GM20000 (cell line): ENCODE measurements at regions not wholly inside any gene's neighbourhood (a gene's known extent, or its start where the extent isn't known, plus 50 kb on each side); places are given as distances from the start of the nearest gene placed in this dataset.

Experiments
- DNase-seq: peaks from one replicate; pipeline ENCODE4 v3.0.0; 2012; ENCODE audit warnings: low spot score
- CTCF ChIP-seq: IDR thresholded peaks from 2 replicates; pipeline ENCODE4 v1.5.1; 2012; ENCODE audit warnings: mild to moderate bottlenecking, control low read depth; ENCODE audit errors: extremely low read depth, missing control alignments

- no peak for TF ChIP-seq CTCF
- no peak for DNase-seq
Observed at GRCh38 chr1:172980971-172981370, 69.8 kb downstream of the TNFSF18 start.
